Karpas-422 (cell line): ENCODE measurements at regions not wholly inside any gene's neighbourhood (a gene's known extent, or its start where the extent isn't known, plus 50 kb on each side); places are given as distances from the start of the nearest gene placed in this dataset.
A peak's percentile ranks its signal among the peaks of the same experiment; 100 is the strongest.
"Not testable (repeated sequence)": the region's sequence is repeated elsewhere in the genome, so short reads cannot be mapped to it uniquely, and the experiment has no call there.

Source experiments
- DNase-seq: peaks from one replicate; pipeline ENCODE4 v3.0.0-alpha.2; 2015
- H2AFZ ChIP-seq: fragments of 200-600 bp; sonication (generic); 2 replicates; pipeline ENCODE4 v1.6.1; 2014; ENCODE audit warnings: antibody characterized with exemption, low read length, mixed read lengths
- H3K27ac ChIP-seq: fragments of 200-600 bp; sonication (generic); 2 replicates; pipeline ENCODE4 v1.5.1; 2014; ENCODE audit warnings: mild to moderate bottlenecking, low read length, moderate library complexity
- H3K27me3 ChIP-seq: fragments of 200-600 bp; sonication (generic); 2 replicates; pipeline ENCODE4 v1.6.1; 2014; ENCODE audit warnings: low read length, mixed read lengths
- H3K36me3 ChIP-seq: fragments of 200-600 bp; sonication (generic); 2 replicates; pipeline ENCODE4 v1.6.1; 2014; ENCODE audit warnings: low read length, mixed read lengths; ENCODE audit not compliant: insufficient read depth
- H3K4me1 ChIP-seq: fragments of 200-600 bp; sonication (generic); 2 replicates; pipeline ENCODE4 v1.6.1; 2014; ENCODE audit warnings: mild to moderate bottlenecking, low read length, mixed read lengths
- H3K4me2 ChIP-seq: fragments of 200-600 bp; sonication (generic); 2 replicates; pipeline ENCODE4 v1.6.1; 2014; ENCODE audit warnings: low read length, low read depth, mild to moderate bottlenecking; ENCODE audit not compliant: poor library complexity, severe bottlenecking
- H3K4me3 ChIP-seq: fragments of 200-600 bp; sonication (generic); 2 replicates; pipeline ENCODE4 v1.5.1; 2014; ENCODE audit warnings: mild to moderate bottlenecking, antibody characterized with exemption, low read length, mixed read lengths
- H3K79me2 ChIP-seq: fragments of 200-600 bp; sonication (generic); 2 replicates; pipeline ENCODE4 v1.6.1; 2014; ENCODE audit warnings: mild to moderate bottlenecking, low read length, mixed read lengths
- H3K9ac ChIP-seq: fragments of 200-600 bp; sonication (generic); 2 replicates; pipeline ENCODE4 v1.6.0; 2014; ENCODE audit warnings: low read length
- H3K9me2 ChIP-seq: fragments of 200-600 bp; sonication (generic), shearing (Covaris generic); replicated peaks from 2 replicates; pipeline ENCODE4 v1.6.0; 2014; ENCODE audit warnings: mild to moderate bottlenecking, low read length, moderate library complexity; ENCODE audit not compliant: insufficient read depth
- H3K9me3 ChIP-seq: fragments of 300-700, 200-600 bp; sonication (generic); 2 replicates; pipeline ENCODE4 v1.6.1; 2014; ENCODE audit warnings: low read length, mixed read lengths
- H4K20me1 ChIP-seq: fragments of 200-600 bp; sonication (generic); 2 replicates; pipeline ENCODE4 v1.6.1; 2014; ENCODE audit warnings: mild to moderate bottlenecking, antibody characterized with exemption, low read length, low read depth; ENCODE audit not compliant: insufficient read depth

DNA sequence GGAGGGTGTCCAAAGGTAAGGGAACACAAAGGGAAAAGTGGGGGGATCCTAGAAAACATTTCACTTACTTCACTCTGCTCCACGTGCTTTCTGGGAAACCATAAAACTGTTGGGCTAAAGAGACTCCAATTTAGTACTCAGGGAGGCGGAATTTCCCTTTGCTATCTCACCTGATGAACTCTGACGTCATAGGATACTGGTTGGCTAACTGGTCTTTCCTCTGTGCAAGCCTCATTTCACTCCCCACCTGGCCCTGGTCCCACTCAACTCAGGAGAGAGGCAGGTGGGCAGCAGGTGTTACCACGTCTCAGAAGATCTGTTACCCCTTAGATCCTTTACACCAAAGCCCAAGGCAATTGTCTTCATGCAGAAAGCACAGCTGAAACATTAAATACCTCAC lies 51.8 kb upstream of the PMAIP1 start:
- Histone ChIP-seq H3K27ac (no peak overlapping the region), H2AFZ (no peak overlapping the region), H3K4me3 (no peak overlapping the region), H3K79me2 (no peaks in the 10 kb centered on the region), H3K9me2 (no peaks in the 10 kb centered on the region), H3K36me3 (no peaks in the 10 kb centered on the region), H3K4me1 (peaks cover under 1% of the 10 kb centered on the region), H3K27me3 (no peaks in the 10 kb centered on the region), H3K9me3 (no peaks in the 10 kb centered on the region), H3K4me2 (no peak overlapping the region), H4K20me1 (no peaks in the 10 kb centered on the region), H3K9ac (no peak overlapping the region)
- no peak for DNase-seq

DNA sequence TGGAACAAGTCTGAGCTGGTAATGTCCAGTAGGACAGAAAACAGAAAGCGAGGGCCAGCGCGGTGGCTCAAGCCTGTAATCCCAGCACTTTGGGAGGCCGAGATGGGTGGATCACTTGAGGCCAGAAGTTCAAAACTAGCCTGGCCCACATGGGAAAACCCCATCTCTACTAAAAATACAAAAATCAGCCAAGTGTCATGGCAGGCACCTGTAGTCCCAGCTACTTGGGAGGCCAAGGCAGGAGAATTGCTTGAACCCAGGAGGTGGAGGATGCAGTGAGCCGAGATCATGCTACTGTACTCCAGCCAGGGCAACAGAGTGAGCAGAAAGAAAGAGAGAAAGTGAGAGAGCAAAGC lies 52.3 kb upstream of the PMAIP1 start:
- H3K9me2 ChIP-seq, H3K9ac ChIP-seq, H3K4me3 ChIP-seq, H3K27ac ChIP-seq, H3K79me2 ChIP-seq, H2AFZ ChIP-seq, H3K4me2 ChIP-seq, H3K9me3 ChIP-seq, H3K36me3 ChIP-seq, H4K20me1 ChIP-seq, H3K4me1 ChIP-seq, H3K27me3 ChIP-seq, DNase-seq: not testable (repeated sequence)

DNA sequence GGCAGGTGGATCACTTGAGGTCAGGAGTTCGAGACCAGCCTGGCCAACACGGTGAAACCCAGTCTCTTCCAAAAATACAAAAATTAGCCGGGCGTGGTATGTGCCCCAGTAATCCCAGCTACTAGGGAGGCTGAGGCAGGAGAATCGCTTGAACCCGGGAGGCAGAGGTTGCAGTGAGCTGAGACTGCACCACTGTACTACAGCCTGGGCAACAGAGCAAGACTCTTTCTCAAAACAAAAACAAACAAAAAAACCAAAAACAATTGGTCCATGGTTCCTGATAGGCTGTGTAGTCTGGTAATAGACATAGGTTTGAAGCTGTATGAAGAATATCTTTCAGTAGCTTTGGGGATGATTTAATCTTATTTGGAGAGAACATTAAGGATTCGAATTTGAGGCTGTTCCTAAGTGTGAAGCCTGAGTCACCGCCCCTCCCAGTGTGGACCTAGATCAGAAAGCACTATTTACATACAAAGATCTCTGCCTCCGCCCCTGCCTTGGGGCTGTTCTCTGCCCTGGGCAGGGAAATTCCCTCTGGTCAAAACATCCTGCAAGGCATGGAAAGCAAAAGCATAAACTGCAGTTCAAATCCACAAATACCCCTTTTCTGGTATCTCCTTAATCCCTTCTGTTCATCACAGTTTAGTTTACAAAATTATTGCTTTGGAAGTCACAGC lies 52.8 kb upstream of the PMAIP1 start:
- no peaks in the 10 kb centered on the region for H3K9me3 ChIP-seq
- no peaks in the 10 kb centered on the region for H3K79me2 ChIP-seq
- no peaks in the 10 kb centered on the region for H3K36me3 ChIP-seq
- H3K9ac ChIP-seq: no peak overlapping the region
- H3K4me2 ChIP-seq: no peak overlapping the region
- no peak overlapping the region for H3K27ac ChIP-seq
- no peaks in the 10 kb centered on the region for H3K27me3 ChIP-seq
- no peaks in the 10 kb centered on the region for H3K4me1 ChIP-seq
- H3K4me3 ChIP-seq: no peak overlapping the region
- no peak for DNase-seq
- no peaks in the 10 kb centered on the region for H3K9me2 ChIP-seq
- no peak overlapping the region for H2AFZ ChIP-seq
- H4K20me1 ChIP-seq: no peaks in the 10 kb centered on the region

DNA sequence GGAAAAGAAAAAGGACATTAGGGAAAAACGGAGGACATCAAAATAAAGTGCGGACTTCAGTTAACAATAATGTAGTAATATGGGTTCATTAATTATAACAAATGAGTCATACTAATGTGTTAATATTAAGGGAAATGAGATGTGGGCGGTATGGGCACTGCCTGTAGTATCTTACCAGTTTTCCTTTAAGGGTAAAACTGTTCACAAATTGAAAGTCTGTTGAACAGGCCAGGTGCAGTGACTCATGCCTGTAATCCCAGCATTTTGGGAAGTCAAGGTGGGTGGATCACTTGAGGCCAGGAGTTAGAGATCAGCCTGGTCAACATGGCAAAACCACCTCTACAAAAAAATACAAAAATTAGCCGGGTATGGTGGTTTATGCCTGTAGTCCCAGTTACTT lies 56.8 kb upstream of the PMAIP1 start:
- Histone ChIP-seq H3K4me1 (no peaks in the 10 kb centered on the region), H3K4me2 (no peak overlapping the region), H3K27me3 (no peaks in the 10 kb centered on the region), H3K79me2 (no peaks in the 10 kb centered on the region), H3K9me3 (no peaks in the 10 kb centered on the region), H4K20me1 (no peaks in the 10 kb centered on the region), H3K9ac (no peak overlapping the region), H3K27ac (no peak overlapping the region), H3K36me3 (no peaks in the 10 kb centered on the region), H3K9me2 (no peaks in the 10 kb centered on the region), H2AFZ (no peak overlapping the region), H3K4me3 (no peak overlapping the region)
- no peak for DNase-seq

DNA sequence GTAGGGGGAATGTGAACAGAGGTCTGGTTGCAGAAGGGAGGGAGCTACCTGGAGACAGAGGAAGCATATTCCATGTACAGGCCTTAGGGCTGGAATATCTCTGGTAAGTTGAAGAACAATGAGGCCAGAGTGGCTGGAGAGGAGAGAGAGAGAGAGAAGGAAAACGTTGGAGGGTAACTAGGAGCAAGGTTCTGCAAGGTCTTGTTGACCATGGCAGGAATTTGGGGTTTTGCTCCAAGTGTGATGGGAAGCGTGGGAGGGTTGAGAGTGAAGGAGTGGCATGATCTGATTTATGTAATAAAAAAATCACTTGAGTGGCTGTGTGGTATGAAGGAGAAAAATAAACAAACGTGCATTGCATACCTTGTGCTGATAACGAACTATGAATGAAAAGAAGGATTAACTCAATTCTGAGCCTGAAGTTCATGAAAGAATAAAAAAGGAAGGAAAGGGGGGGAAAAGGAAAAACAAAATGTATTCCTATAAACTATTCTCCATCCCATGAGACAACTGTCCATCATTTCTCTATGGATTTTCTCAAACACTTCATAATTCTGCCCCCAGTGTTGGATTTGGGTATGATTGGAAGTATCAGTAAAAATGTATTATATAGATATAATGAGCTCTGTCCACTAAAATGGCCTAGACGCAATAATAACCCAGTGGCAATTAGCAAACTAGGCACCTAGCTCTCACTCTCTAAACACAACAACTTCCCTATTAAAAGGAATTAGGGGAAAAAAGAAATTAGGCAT lies 59.7 kb upstream of the PMAIP1 start:
- Histone ChIP-seq H3K4me1 (peaks cover 6% of the 10 kb centered on the region), H3K4me2 (no peak overlapping the region), H3K79me2 (no peaks in the 10 kb centered on the region), H3K4me3 (no peak overlapping the region), H3K27me3 (no peaks in the 10 kb centered on the region), H3K9me3 (no peaks in the 10 kb centered on the region), H2AFZ (no peak overlapping the region), H4K20me1 (no peaks in the 10 kb centered on the region), H3K9me2 (no peaks in the 10 kb centered on the region), H3K9ac (no peak overlapping the region), H3K27ac (no peak overlapping the region), H3K36me3 (no peaks in the 10 kb centered on the region)
- DNase-seq: no peak

DNA sequence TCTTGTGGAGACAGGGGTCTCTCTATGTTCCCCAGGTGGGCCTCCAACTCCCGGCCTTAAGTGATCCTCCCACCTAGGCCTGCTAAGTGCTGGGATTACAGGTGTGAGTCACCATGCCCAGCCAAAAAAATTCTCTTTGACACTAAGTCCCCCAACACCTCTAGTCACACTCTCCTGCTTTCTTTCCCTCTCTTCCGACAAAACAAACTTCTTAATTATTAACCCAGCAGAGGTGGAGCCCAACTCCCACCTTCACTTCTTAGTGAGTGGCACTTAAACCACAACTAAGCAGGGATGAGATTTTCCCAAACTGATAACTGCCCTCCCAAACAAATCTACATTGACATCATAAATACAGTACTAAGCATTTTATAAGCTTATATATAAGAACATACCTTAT lies 60.5 kb upstream of the PMAIP1 start:
- Histone ChIP-seq H3K27me3 (no peaks in the 10 kb centered on the region), H3K9me3 (no peaks in the 10 kb centered on the region), H3K9ac (no peak overlapping the region), H3K4me1 (peaks cover 14% of the 10 kb centered on the region), H3K27ac (no peak overlapping the region), H3K9me2 (no peaks in the 10 kb centered on the region), H3K4me2 (no peak overlapping the region), H2AFZ (no peak overlapping the region), H3K36me3 (no peaks in the 10 kb centered on the region), H4K20me1 (no peaks in the 10 kb centered on the region), H3K4me3 (no peak overlapping the region), H3K79me2 (no peaks in the 10 kb centered on the region)
- DNase-seq: no peak

DNA sequence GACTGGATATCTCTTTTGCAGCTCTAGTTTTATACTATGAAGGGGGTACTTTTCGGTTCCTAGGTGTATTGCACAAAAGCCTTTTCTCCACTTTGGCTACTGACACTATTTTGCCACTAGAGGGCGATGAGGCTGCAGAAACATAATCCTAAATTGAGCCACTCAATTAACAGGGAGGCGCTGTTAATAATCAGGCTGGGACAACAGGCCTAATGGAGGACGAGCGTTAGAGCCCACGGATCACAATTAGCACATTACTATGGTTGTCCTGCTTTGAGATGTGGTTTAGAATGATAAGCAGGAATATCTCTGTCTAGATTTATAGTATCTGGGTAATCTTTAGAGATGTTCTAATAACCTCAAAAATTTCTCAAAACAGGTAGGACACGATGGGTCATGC lies 62.2 kb upstream of the PMAIP1 start:
- Histone ChIP-seq H4K20me1 (no peaks in the 10 kb centered on the region), H3K9ac (no peak overlapping the region), H2AFZ (0 out of 2 replicates have a peak overlapping the region, but pooled peaks have one; percentile 12), H3K4me3 (no peak overlapping the region), H3K9me2 (no peaks in the 10 kb centered on the region), H3K27ac (no peak overlapping the region), H3K27me3 (no peaks in the 10 kb centered on the region), H3K4me1 (peaks cover 16% of the 10 kb centered on the region), H3K4me2 (no peak overlapping the region), H3K79me2 (no peaks in the 10 kb centered on the region), H3K9me3 (no peaks in the 10 kb centered on the region), H3K36me3 (no peaks in the 10 kb centered on the region)
- DNase-seq: peak; percentile 90

DNA sequence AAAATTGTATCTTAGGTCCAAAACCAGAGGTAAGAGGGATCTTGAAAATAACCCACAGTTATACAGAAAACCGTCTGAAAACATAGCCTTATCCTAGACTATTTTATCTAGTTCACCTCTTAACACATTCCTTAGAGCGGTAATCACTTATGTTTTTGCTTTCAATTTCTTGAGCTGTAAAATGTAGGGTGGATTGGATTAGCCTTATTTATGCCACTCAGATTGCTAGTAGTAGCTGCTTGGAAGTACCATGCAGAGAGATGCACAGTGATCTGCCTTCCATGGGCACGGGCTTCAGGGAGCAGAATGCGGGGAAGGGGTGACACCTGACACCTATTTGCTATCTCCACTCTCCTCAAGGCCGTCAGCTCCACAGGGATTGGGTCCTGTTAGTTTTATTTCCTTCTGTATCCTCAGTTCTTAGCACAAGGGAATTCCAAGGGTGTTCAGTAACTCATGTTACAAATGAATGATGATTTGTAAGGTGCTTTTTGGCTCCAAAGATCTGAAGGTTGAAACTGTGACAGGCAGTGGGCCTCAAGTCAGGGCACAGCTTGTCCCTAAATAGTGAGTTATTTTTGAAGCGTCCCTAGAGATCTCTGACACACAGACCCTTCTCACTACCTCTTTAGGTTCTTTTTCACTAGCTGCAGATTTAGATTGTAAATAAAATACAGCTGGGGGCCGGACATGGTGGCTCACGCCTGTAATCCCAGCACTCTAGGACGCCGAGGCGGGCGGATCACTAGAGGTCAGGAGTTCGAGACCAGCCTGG lies 64.0 kb upstream of the PMAIP1 start:
- Histone ChIP-seq H3K4me1 (peaks cover 16% of the 10 kb centered on the region), H3K27ac (no peak overlapping the region), H3K36me3 (no peaks in the 10 kb centered on the region), H4K20me1 (no peaks in the 10 kb centered on the region), H3K4me3 (no peak overlapping the region), H3K4me2 (no peak overlapping the region), H3K9me3 (no peaks in the 10 kb centered on the region), H3K9me2 (no peaks in the 10 kb centered on the region), H3K27me3 (no peaks in the 10 kb centered on the region), H3K79me2 (no peaks in the 10 kb centered on the region), H2AFZ (no peak overlapping the region), H3K9ac (no peak overlapping the region)
- DNase-seq: no peak
